ENCODE measurements at regions not wholly inside any gene's neighbourhood (a gene's known extent, or its start where the extent isn't known, plus 50 kb on each side); places are given as distances from the start of the nearest gene placed in this dataset.
A peak's percentile ranks its signal among the peaks of the same experiment; 100 is the strongest.

DNA sequence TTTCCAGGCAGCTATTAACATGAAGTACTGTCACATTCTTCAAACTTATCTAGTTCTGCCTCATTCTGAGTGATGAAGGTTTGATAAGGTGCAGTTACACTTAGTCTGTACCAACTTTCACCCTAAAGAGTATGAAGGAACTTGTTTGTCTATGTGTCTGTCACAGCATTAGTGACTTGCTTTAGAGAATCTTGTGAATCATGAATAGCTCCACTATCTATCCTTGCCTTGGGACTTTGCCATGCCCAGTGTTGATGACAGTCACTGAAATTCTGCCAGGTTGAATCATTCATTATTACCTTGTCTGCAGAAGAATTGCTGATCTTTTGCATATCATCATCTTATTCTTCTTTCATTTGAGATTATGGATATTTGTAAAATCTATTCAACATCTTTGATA, 50.9 kb upstream of the A1CF start:
- Histone ChIP-seq H3K27ac (no peak overlapping the region), H3K27me3 (no peaks in the 10 kb centered on the region), H3K9me3 (replicated peaks in 1 of 3) (no peaks in the 10 kb centered on the region), H3K4me3 (no peak overlapping the region), H3K4me1 (replicated peaks in 1 of 2) (no peaks in the 10 kb centered on the region), H3K36me3 (replicated peaks in 1 of 2) (no peaks in the 10 kb centered on the region)
- peak in 2 of 7 donors; percentile 7 to 8 for DNase-seq
- TF ChIP-seq, protein P1, sequence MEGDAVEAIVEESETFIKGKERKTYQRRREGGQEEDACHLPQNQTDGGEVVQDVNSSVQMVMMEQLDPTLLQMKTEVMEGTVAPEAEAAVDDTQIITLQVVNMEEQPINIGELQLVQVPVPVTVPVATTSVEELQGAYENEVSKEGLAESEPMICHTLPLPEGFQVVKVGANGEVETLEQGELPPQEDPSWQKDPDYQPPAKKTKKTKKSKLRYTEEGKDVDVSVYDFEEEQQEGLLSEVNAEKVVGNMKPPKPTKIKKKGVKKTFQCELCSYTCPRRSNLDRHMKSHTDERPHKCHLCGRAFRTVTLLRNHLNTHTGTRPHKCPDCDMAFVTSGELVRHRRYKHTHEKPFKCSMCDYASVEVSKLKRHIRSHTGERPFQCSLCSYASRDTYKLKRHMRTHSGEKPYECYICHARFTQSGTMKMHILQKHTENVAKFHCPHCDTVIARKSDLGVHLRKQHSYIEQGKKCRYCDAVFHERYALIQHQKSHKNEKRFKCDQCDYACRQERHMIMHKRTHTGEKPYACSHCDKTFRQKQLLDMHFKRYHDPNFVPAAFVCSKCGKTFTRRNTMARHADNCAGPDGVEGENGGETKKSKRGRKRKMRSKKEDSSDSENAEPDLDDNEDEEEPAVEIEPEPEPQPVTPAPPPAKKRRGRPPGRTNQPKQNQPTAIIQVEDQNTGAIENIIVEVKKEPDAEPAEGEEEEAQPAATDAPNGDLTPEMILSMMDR (IDR thresholded peaks at IDR 0.05), result no peak
- TF ChIP-seq POLR2A (IDR thresholded peaks at IDR 0.05), result no peak
- intact Hi-C loops (cut with DNase I), result no loop called here

- Histone ChIP-seq H3K27ac (no peak overlapping the region), H3K4me1 (replicated peaks in 1 of 2) (no peaks in the 10 kb centered on the region), H3K9me3 (replicated peaks in 1 of 3) (no peaks in the 10 kb centered on the region), H3K27me3 (no peaks in the 10 kb centered on the region), H3K4me3 (no peak overlapping the region), H3K36me3 (replicated peaks in 1 of 2) (no peaks in the 10 kb centered on the region)
- no peak for DNase-seq
- no peak for TF ChIP-seq POLR2A (IDR thresholded peaks at IDR 0.05)
- TF ChIP-seq, protein P1 (IDR thresholded peaks at IDR 0.05), result peak; percentile 19 to 50 (median 36)
- 17 to 26% (median 21%) methylated on average over 4 of the region's 4 CpGs for WGBS, 4 donors
- intact Hi-C loops (cut with DNase I), result no loop called here
Measured at GRCh38 chr10:50937230-50937907, 51.9 kb upstream of the A1CF start.

DNA sequence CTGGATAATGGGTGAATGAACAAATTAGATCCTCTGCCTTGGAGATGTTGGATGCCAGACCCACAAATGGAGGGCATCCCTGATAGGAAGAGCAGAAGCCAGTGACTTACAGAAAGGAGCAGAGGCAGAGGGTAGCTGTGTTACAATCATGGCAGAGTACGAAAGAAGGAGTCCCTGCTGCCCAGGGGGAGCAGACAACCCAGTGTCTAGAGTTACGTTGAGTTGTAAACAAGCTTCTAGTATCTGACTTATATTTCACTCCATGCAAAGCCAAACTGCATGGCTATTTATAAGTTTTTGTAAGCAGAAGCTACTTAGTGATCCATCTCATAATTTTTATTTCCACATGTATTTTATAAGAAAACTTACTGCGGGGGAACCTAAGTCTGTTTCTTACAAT, 56.2 kb upstream of the A1CF start:
- no peaks in the 10 kb centered on the region for H3K4me1 ChIP-seq (replicated peaks in 1 of 2)
- WGBS, 4 donors, result 77 to 90% (median 85%) methylated on average over 3 of the region's 3 CpGs
- H3K9me3 ChIP-seq (replicated peaks in 1 of 3), result no peaks in the 10 kb centered on the region
- no peak for DNase-seq
- H3K4me3 ChIP-seq, result no peak overlapping the region
- H3K36me3 ChIP-seq (replicated peaks in 1 of 2), result no peaks in the 10 kb centered on the region
- TF ChIP-seq, protein P1 (IDR thresholded peaks at IDR 0.05), result no peak
- no peak for TF ChIP-seq POLR2A (IDR thresholded peaks at IDR 0.05)
- H3K27ac ChIP-seq, result no peak overlapping the region
- no peaks in the 10 kb centered on the region for H3K27me3 ChIP-seq
- intact Hi-C loops (cut with DNase I), result no loop called here

GRCh38 chr10:50946991-50947781, 61.8 kb upstream of the A1CF start:
- TF ChIP-seq, protein P1 (IDR thresholded peaks at IDR 0.05), result no peak
- no peak for TF ChIP-seq POLR2A (IDR thresholded peaks at IDR 0.05)
- no peak for DNase-seq
- Histone ChIP-seq H3K27ac (no peak overlapping the region), H3K27me3 (no peaks in the 10 kb centered on the region), H3K4me1 (replicated peaks in 1 of 2) (no peaks in the 10 kb centered on the region), H3K36me3 (replicated peaks in 1 of 2) (no peaks in the 10 kb centered on the region), H3K9me3 (replicated peaks in 1 of 3) (no peaks in the 10 kb centered on the region), H3K4me3 (no peak overlapping the region)
- intact Hi-C loops (cut with DNase I), result no loop called here
- 81 to 89% (median 85%) methylated on average over 6 of the region's 6 CpGs for WGBS, 4 donors

All from adrenal gland (tissue), 9 donors.